MV-4-11 (cell line): ENCODE measurements at regions not wholly inside any gene's neighbourhood (a gene's known extent, or its start where the extent isn't known, plus 50 kb on each side); places are given as distances from the start of the nearest gene placed in this dataset.
"Not testable (repeated sequence)": the region's sequence is repeated elsewhere in the genome, so short reads cannot be mapped to it uniquely, and the experiment has no call there.

Experiments
- DNase-seq: peaks from one replicate; lab custom pipeline; 2025; lab: John Stamatoyannopoulos, UW

GRCh38 chr20:29687438-29687837 is 1570.0 kb upstream of the DEFB115 start:
- no peak for DNase-seq

- no peak for DNase-seq
Observed at GRCh38 chr20:29689411-29690225, 1567.8 kb upstream of the DEFB115 start.

GRCh38 chr20:29690274-29690673 is 1567.2 kb upstream of the DEFB115 start:
- no peak for DNase-seq

GRCh38 chr20:29740601-29740950 is 1516.9 kb upstream of the DEFB115 start:
- no peak for DNase-seq

GRCh38 chr20:29740951-29741593 is 1516.4 kb upstream of the DEFB115 start:
- no peak for DNase-seq

GRCh38 chr20:29741594-29741893 is 1515.9 kb upstream of the DEFB115 start:
- no peak for DNase-seq

GRCh38 chr20:29741894-29742698 is 1515.4 kb upstream of the DEFB115 start:
- DNase-seq: no peak

GRCh38 chr20:29742699-29743100 is 1514.8 kb upstream of the DEFB115 start:
- DNase-seq: no peak

GRCh38 chr20:29743101-29743931 is 1514.1 kb upstream of the DEFB115 start:
- DNase-seq: no peak

GRCh38 chr20:29744071-29744470 is 1513.4 kb upstream of the DEFB115 start:
- no peak for DNase-seq

- not testable (repeated sequence) for DNase-seq
Observed at GRCh38 chr20:29745534-29746245, 1511.8 kb upstream of the DEFB115 start.

GRCh38 chr20:29750268-29750899 is 1507.1 kb upstream of the DEFB115 start:
- DNase-seq: no peak

- DNase-seq: not testable (repeated sequence)
Observed at GRCh38 chr20:29752644-29753425, 1504.6 kb upstream of the DEFB115 start.

- DNase-seq: not testable (repeated sequence)
Observed at GRCh38 chr20:29753426-29753746, 1504.1 kb upstream of the DEFB115 start.

- DNase-seq: not testable (repeated sequence)
Observed at GRCh38 chr20:29753879-29754278, 1503.6 kb upstream of the DEFB115 start.

- DNase-seq: not testable (repeated sequence)
Observed at GRCh38 chr20:29755854-29756498, 1501.5 kb upstream of the DEFB115 start.

GRCh38 chr20:29756664-29757063 is 1500.8 kb upstream of the DEFB115 start:
- DNase-seq: no peak

- not testable (repeated sequence) for DNase-seq
Observed at GRCh38 chr20:29761621-29762385, 1495.7 kb upstream of the DEFB115 start.

GRCh38 chr20:29762620-29763019 is 1494.8 kb upstream of the DEFB115 start:
- no peak for DNase-seq
